Esophagus muscularis mucosa (tissue), 4 donors: ENCODE measurements at regions not wholly inside any gene's neighbourhood (a gene's known extent, or its start where the extent isn't known, plus 50 kb on each side); places are given as distances from the start of the nearest gene placed in this dataset.

Experiments used
- CTCF ChIP-seq, 3 experiments: fragments of 200-600 bp in 2 of 3; fragments of 450-650 bp in 1 of 3; sonication (generic) in 2 of 3; IDR thresholded peaks; one replicate each; pipeline ENCODE4 v1.5.1; 2017 to 2019; ENCODE audit warnings: antibody characterized with exemption in 3 of 3, mild to moderate bottlenecking in 2 of 3, moderate library complexity in 1 of 3
- EP300 ChIP-seq: sonication (generic); formaldehyde crosslinking; IDR thresholded peaks from one replicate; pipeline ENCODE4 v1.6.1; 2017; ENCODE audit warnings: antibody characterized with exemption
- POLR2A ChIP-seq: fragments of 450-650 bp; IDR thresholded peaks from one replicate; pipeline ENCODE4 v1.6.1; 2017; ENCODE audit warnings: antibody characterized with exemption, moderate library complexity, mild to moderate bottlenecking, low read depth
- POLR2AphosphoS5 ChIP-seq, 2 donors: sonication (generic); formaldehyde crosslinking; IDR thresholded peaks; one replicate each; pipeline ENCODE4 v1.6.1; 2017; ENCODE audit warnings: antibody characterized with exemption in 2 of 2

GRCh38 chr9:1200847-1201251 is 150.7 kb downstream of the DMRT2 start:
- TF ChIP-seq CTCF (IDR thresholded peaks at IDR 0.05) (no peak), EP300 (no peak), POLR2AphosphoS5 (IDR thresholded peaks at IDR 0.05) (no peak), POLR2A (no peak)
